Activated B cell treated with CpG ODN at 0.5 μM for 24 hours (primary cell): ENCODE measurements at regions not wholly inside any gene's neighbourhood (a gene's known extent, or its start where the extent isn't known, plus 50 kb on each side); places are given as distances from the start of the nearest gene placed in this dataset.

Source experiments
- ATAC-seq: fragments of 200-7000 bp; cut with Tn5 transposase; one replicate; pipeline ENCODE4 v1.10.0; 2021; ENCODE audit warnings: low read depth, mild to moderate bottlenecking, moderate library complexity
- CTCF ChIA-PET: fragments of 350-600 bp; sonication (Branson Sonifier 250); formaldehyde crosslinking; loops from one replicate; lab custom pipeline; 2021; ENCODE audit warnings: antibody characterized with exemption; lab: Charles Lee
- POLR2A ChIA-PET: fragments of 350-600 bp; sonication (Branson Sonifier 250); formaldehyde crosslinking; loops from one replicate; lab custom pipeline; 2021; ENCODE audit warnings: antibody characterized with exemption; lab: Charles Lee
- DNase-seq: peaks from one replicate; pipeline ENCODE4 v3.0.0; 2022
- H3K27ac Mint-ChIP-seq: one replicate; pipeline ENCODE4 v1.8.0; 2020; ENCODE audit warnings: mixed read lengths
- H3K27me3 Mint-ChIP-seq: one replicate; pipeline ENCODE4 v1.8.0; 2021; ENCODE audit warnings: mixed read lengths
- H3K36me3 Mint-ChIP-seq: one replicate; pipeline ENCODE4 v1.8.0; 2021; ENCODE audit warnings: low read depth, mixed read lengths
- H3K4me1 Mint-ChIP-seq: one replicate; pipeline ENCODE4 v1.8.0; 2021; ENCODE audit warnings: mixed read lengths
- H3K4me3 Mint-ChIP-seq: one replicate; pipeline ENCODE4 v1.8.0; 2020; ENCODE audit warnings: mild to moderate bottlenecking, mixed read lengths
- H3K9me3 Mint-ChIP-seq: one replicate; pipeline ENCODE4 v1.8.0; 2020; ENCODE audit warnings: mixed read lengths
- intact Hi-C: fragments of 100-400 bp; cut with micrococcal nuclease; formaldehyde crosslinking; loops from one replicate; pipeline ENCODE4 v1.15.1; 2024
- TF ChIP-seq, protein P1 (sequence below): fragments of 200-600 bp; IDR thresholded peaks from one replicate; pipeline ENCODE4 v1.8.0; 2022; ENCODE audit warnings: antibody characterized with exemption, mild to moderate bottlenecking

DNA sequence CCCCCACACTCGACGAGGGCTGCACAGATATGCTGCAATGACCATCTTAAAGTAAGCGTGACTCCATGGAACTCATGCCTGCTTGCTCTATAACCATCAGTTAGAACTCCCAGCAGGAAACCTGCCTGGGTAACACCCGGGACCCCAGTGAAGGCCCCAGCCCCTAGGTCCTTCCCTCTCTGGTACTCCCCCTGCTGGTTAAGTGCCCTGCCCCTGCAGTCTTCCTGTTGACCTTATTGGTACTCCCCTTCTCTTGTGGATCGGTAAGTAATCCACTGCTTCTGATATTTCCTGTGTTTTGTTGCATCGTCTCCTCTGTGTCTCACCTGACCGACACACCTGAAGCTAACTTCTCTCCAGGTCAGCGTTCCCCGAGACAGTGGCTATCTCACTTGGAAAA lies 104.8 kb upstream of the COG2 start:
- Mint-ChIP-seq H3K9me3 (peaks cover 8% of the 10 kb centered on the region), H3K27ac (no peak overlapping the region), H3K4me1 (no peaks in the 10 kb centered on the region), H3K36me3 (no peaks in the 10 kb centered on the region), H3K4me3 (no peak overlapping the region), H3K27me3 (peaks cover 6% of the 10 kb centered on the region)
- ChIA-PET POLR2A (no interaction called here), CTCF (no interaction called here)
- ATAC-seq (no peak), DNase-seq (no peak)
- intact Hi-C loops: no loop called here
- TF ChIP-seq, protein P1, sequence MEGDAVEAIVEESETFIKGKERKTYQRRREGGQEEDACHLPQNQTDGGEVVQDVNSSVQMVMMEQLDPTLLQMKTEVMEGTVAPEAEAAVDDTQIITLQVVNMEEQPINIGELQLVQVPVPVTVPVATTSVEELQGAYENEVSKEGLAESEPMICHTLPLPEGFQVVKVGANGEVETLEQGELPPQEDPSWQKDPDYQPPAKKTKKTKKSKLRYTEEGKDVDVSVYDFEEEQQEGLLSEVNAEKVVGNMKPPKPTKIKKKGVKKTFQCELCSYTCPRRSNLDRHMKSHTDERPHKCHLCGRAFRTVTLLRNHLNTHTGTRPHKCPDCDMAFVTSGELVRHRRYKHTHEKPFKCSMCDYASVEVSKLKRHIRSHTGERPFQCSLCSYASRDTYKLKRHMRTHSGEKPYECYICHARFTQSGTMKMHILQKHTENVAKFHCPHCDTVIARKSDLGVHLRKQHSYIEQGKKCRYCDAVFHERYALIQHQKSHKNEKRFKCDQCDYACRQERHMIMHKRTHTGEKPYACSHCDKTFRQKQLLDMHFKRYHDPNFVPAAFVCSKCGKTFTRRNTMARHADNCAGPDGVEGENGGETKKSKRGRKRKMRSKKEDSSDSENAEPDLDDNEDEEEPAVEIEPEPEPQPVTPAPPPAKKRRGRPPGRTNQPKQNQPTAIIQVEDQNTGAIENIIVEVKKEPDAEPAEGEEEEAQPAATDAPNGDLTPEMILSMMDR: no peak

DNA sequence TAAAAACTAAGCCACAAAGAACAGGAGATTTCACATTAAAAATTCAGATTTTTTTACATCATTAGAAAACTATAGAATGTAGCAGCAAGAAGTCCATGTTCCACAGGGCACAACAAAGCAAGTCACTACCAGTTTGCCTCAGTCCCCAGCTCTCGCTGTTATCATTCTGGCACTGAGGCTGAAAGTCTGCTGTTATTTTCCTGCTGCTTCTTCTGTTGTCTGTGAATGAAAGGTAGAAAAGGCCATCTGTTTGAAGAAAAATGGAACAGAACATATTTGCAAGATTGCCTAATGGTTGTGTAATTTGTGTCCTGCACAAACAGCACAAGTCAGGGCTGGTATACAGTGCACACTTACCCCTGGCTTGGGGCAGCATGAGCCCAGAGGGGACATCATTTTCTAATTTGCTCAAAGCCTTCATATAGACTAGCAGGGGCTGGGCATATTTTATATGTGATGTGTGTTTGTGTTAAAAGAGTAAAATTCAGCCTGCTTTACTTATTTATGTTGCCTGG lies 105.6 kb upstream of the COG2 start:
- no peak for DNase-seq
- intact Hi-C loops: no loop called here
- no peaks in the 10 kb centered on the region for H3K4me1 Mint-ChIP-seq
- CTCF ChIA-PET: no interaction called here
- ATAC-seq: no peak
- POLR2A ChIA-PET: no interaction called here
- H3K27ac Mint-ChIP-seq: no peak overlapping the region
- peaks cover 8% of the 10 kb centered on the region for H3K9me3 Mint-ChIP-seq
- no peaks in the 10 kb centered on the region for H3K36me3 Mint-ChIP-seq
- TF ChIP-seq, protein P1: no peak
- peaks cover 6% of the 10 kb centered on the region for H3K27me3 Mint-ChIP-seq
- H3K4me3 Mint-ChIP-seq: no peak overlapping the region

DNA sequence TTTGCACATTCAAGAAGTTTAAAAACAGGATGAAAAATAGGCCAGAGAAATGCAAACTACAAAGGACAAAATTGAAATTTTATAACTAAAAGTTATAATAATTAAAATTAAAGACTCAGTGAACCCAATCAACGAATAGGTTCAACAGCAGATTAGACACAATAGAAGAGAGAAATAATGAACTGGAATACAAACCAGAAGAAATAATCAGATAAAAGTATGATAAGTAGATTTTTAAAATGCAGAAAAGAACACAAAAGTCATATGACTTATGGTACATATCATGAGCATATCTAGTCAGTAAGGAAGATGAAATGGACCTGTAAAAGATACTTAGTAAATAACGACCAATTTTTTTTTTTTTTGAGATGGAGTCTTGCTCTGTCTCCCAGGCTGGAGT lies 108.1 kb upstream of the COG2 start:
- intact Hi-C loops: no loop called here
- no peaks in the 10 kb centered on the region for H3K36me3 Mint-ChIP-seq
- ChIA-PET CTCF (no interaction called here), POLR2A (no interaction called here)
- H3K27ac Mint-ChIP-seq: no peak overlapping the region
- TF ChIP-seq, protein P1: no peak
- DNase-seq: no peak
- H3K9me3 Mint-ChIP-seq: peaks cover 10% of the 10 kb centered on the region
- peaks cover 4% of the 10 kb centered on the region for H3K27me3 Mint-ChIP-seq
- H3K4me3 Mint-ChIP-seq: no peak overlapping the region
- ATAC-seq: no peak
- H3K4me1 Mint-ChIP-seq: no peaks in the 10 kb centered on the region

DNA sequence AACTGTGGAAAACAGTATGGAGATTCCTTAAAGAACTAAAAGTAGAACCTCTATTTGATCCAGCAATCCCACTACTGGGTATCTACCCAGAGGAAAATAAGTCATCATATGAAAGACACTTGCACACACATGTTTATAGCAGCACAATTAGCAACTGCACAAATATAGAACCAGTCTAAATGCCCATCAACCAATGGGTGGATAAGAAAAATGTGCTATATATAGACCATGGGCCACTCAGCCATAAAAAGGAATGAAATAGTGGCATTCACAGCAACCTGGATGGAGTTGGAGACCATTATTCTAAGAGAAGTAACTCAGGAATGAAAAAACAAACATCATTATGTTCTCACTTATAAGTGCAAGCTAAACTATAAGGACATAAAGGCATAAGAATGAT lies 105.0 kb upstream of the PGBD5 start:
- peaks cover 8% of the 10 kb centered on the region for H3K27me3 Mint-ChIP-seq
- H3K4me3 Mint-ChIP-seq: no peak overlapping the region
- no peaks in the 10 kb centered on the region for H3K4me1 Mint-ChIP-seq
- no peaks in the 10 kb centered on the region for H3K36me3 Mint-ChIP-seq
- no peak for ATAC-seq
- peaks cover 11% of the 10 kb centered on the region for H3K9me3 Mint-ChIP-seq
- intact Hi-C loops: no loop called here
- POLR2A ChIA-PET: no interaction called here
- CTCF ChIA-PET: no interaction called here
- DNase-seq: no peak
- no peak overlapping the region for H3K27ac Mint-ChIP-seq
- TF ChIP-seq, protein P1: no peak

DNA sequence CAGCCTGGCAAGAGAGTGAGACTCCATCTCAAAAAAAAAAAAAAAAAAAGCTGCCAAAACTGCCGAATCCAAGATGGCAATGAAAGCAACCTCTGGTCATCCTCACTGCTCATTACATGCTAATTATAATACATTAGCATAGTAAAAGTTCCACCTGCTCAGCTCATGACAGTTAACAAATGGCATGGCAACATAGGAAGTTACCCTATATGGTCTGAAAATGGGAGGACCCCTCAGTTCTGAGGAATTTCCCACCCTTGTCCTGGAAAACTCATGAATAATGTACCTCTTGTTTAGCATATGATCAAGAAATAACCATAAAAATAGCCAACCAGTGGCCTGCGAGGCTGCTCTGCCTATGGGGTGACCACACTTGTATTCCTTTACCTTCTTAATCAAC lies 93.1 kb upstream of the PGBD5 start:
- Mint-ChIP-seq H3K27ac (no peak overlapping the region), H3K27me3 (peaks cover 10% of the 10 kb centered on the region), H3K36me3 (no peaks in the 10 kb centered on the region), H3K4me1 (no peaks in the 10 kb centered on the region), H3K4me3 (no peak overlapping the region), H3K9me3 (peaks cover 2% of the 10 kb centered on the region)
- no peak for ATAC-seq
- ChIA-PET POLR2A (no interaction called here), CTCF (no interaction called here)
- intact Hi-C loops: no loop called here
- DNase-seq: no peak
- TF ChIP-seq, protein P1: no peak
